Natural killer cell (primary cell): ENCODE measurements at regions not wholly inside any gene's neighbourhood (a gene's known extent, or its start where the extent isn't known, plus 50 kb on each side); places are given as distances from the start of the nearest gene placed in this dataset.
A peak's percentile ranks its signal among the peaks of the same experiment; 100 is the strongest.

ENCODE experiments used
- ATAC-seq, 3 donors: fragments of 150-1000 bp in 2 of 3; fragments of 200-7000 bp in 1 of 3; cut with Tn5 transposase; 1 replicate in 1 of 3; 2 replicates in 2 of 3; pipeline ENCODE4 v1.10.0; 2021; ENCODE audit warnings: mild to moderate bottlenecking in 2 of 3, moderate library complexity in 2 of 3
- DNase-seq, 2 donors: peaks; one replicate each; pipeline versions ENCODE4 v3.0.0 to v3.0.0-alpha.2; 2013 to 2021; ENCODE audit warnings: mixed read lengths in 1 of 2
- H3K27ac ChIP-seq: one replicate; pipeline ENCODE4 v1.5.1; 2013; ENCODE audit warnings: mild to moderate bottlenecking, low read length
- H3K27me3 ChIP-seq: one replicate; pipeline ENCODE4 v1.6.1; 2013; ENCODE audit warnings: low read length; ENCODE audit not compliant: control insufficient read depth, insufficient read depth
- H3K36me3 ChIP-seq: one replicate; pipeline ENCODE4 v1.6.1; 2013; ENCODE audit warnings: low read length; ENCODE audit not compliant: control insufficient read depth, insufficient read depth
- H3K4me1 ChIP-seq: one replicate; pipeline ENCODE4 v1.6.1; 2013; ENCODE audit warnings: low read length; ENCODE audit not compliant: control insufficient read depth, insufficient read depth
- H3K4me3 ChIP-seq: one replicate; pipeline ENCODE4 v1.5.1; 2013; ENCODE audit warnings: low read length
- H3K9me3 ChIP-seq: one replicate; pipeline ENCODE4 v1.6.1; 2013; ENCODE audit warnings: low read length; ENCODE audit not compliant: control insufficient read depth, insufficient read depth
- H3K27ac Mint-ChIP-seq, 2 donors: one replicate each; pipeline ENCODE4 v1.8.0; 2022; ENCODE audit warnings: mild to moderate bottlenecking in 2 of 2, mixed read lengths in 2 of 2, moderate library complexity in 1 of 2
- H3K27me3 Mint-ChIP-seq, 2 donors: one replicate each; pipeline ENCODE4 v1.8.0; 2022; ENCODE audit warnings: low read depth in 2 of 2, mixed read lengths in 2 of 2
- H3K36me3 Mint-ChIP-seq: one replicate; pipeline ENCODE4 v1.8.0; 2022; ENCODE audit warnings: mixed read lengths
- H3K4me1 Mint-ChIP-seq, 2 donors: one replicate each; pipeline ENCODE4 v1.8.0; 2022; ENCODE audit warnings: mixed read lengths in 2 of 2
- H3K4me3 Mint-ChIP-seq: one replicate; pipeline ENCODE4 v1.8.0; 2022; ENCODE audit warnings: mild to moderate bottlenecking, moderate library complexity, mixed read lengths
- H3K9me3 Mint-ChIP-seq, 2 donors: one replicate each; pipeline ENCODE4 v1.8.0; 2022; ENCODE audit warnings: mixed read lengths in 2 of 2
- CTCF ChIP-seq: fragments of 200-600 bp; IDR thresholded peaks from one replicate; pipeline ENCODE4 v1.8.0; 2022; ENCODE audit warnings: antibody characterized with exemption
- WGBS: methylation state at CpG from one replicate; pipeline ENCODE4 v1.1.7; 2013; ENCODE audit warnings: missing lambda C conversion rate; ENCODE audit not compliant: insufficient coverage; 5-methylcytosine and 5-hydroxymethylcytosine counted together
- intact Hi-C: fragments of 100-400 bp; cut with micrococcal nuclease; formaldehyde crosslinking; loops from one replicate; pipeline ENCODE4 v1.14.2; 2022

- DNase-seq, result no peak
These were observed 230.2 kb upstream of the ZC3H15 start for GRCh38 chr2:186255823-186256222.

GRCh38 chr2:186256540-186256939 is 229.5 kb upstream of the ZC3H15 start:
- Mint-ChIP-seq H3K27me3 (no peaks in the 10 kb centered on the region), H3K36me3 (no peaks in the 10 kb centered on the region), H3K4me3 (no peak overlapping the region), H3K4me1 (no peaks in the 10 kb centered on the region), H3K27ac (no peak overlapping the region), H3K9me3 (peaks cover 2 to 3% of the 10 kb centered on the region in 2 donors)
- DNase-seq (peak in 1 of 2 donors; percentile 2), ATAC-seq (no peak)
- no CpG with 5 or more reads among the region's 1 CpG for WGBS
- Histone ChIP-seq H3K4me1 (no peaks in the 10 kb centered on the region), H3K4me3 (no peak overlapping the region), H3K27ac (no peak overlapping the region), H3K27me3 (no peaks in the 10 kb centered on the region), H3K36me3 (no peaks in the 10 kb centered on the region), H3K9me3 (no peaks in the 10 kb centered on the region)
- no peak for TF ChIP-seq CTCF
- intact Hi-C loops, result no loop called here

More at GRCh38 chr2:186255823-186256222, 230.2 kb upstream of the ZC3H15 start:
- TF ChIP-seq CTCF, result no peak
- WGBS, result 91% methylated on average over 4 of the region's 4 CpGs
- Mint-ChIP-seq H3K36me3 (no peaks in the 10 kb centered on the region), H3K27ac (no peak overlapping the region), H3K9me3 (no peaks in the 10 kb centered on the region), H3K4me1 (no peaks in the 10 kb centered on the region), H3K4me3 (no peak overlapping the region), H3K27me3 (no peaks in the 10 kb centered on the region)
- intact Hi-C loops, result no loop called here
- Histone ChIP-seq H3K36me3 (no peaks in the 10 kb centered on the region), H3K27me3 (no peaks in the 10 kb centered on the region), H3K4me1 (no peaks in the 10 kb centered on the region), H3K9me3 (no peaks in the 10 kb centered on the region), H3K4me3 (no peak overlapping the region), H3K27ac (no peak overlapping the region)
- ATAC-seq, result no peak

GRCh38 chr2:186263673-186264250 is 222.3 kb upstream of the ZC3H15 start:
- H3K4me3 ChIP-seq, result no peak overlapping the region
- ATAC-seq (no peak), DNase-seq (no peak)
- 86% methylated on average over 3 of the region's 3 CpGs for WGBS
- Mint-ChIP-seq H3K9me3 (peaks cover 13 to 21% of the 10 kb centered on the region in 2 donors), H3K36me3 (peaks cover 14% of the 10 kb centered on the region), H3K4me1 (no peaks in the 10 kb centered on the region), H3K4me3 (no peak overlapping the region), H3K27ac (no peak overlapping the region), H3K27me3 (no peaks in the 10 kb centered on the region)
- H3K27ac ChIP-seq, result no peak overlapping the region
- no peaks in the 10 kb centered on the region for H3K4me1 ChIP-seq
- TF ChIP-seq CTCF, result no peak
- H3K36me3 ChIP-seq, result no peaks in the 10 kb centered on the region
- H3K9me3 ChIP-seq, result no peaks in the 10 kb centered on the region
- intact Hi-C loops, result no loop called here
- no peaks in the 10 kb centered on the region for H3K27me3 ChIP-seq

DNA sequence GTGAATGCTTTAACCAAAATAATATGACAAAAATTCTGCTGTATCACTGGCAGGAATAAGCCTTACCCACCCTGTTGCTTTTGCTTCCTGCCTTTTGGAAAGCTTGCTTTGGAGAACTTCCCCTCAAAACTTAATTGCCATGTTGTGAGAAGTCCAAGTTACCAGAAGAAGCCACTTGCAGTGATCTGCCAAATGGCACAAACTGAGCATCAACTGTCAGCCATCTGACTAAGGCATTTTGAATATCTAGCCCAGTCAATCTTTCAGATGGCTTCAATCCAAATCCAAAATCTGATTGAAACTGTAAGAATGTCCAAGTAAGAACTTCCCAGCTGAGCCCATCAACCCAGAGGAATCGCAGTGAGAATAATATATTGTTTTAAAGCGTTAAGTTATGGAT is 216.5 kb upstream of the ZC3H15 start:
- no peak overlapping the region for H3K27ac Mint-ChIP-seq
- DNase-seq, result no peak
- H3K36me3 ChIP-seq, result no peaks in the 10 kb centered on the region
- H3K4me1 Mint-ChIP-seq, result no peaks in the 10 kb centered on the region
- no peak for ATAC-seq
- peaks cover 20% of the 10 kb centered on the region for H3K36me3 Mint-ChIP-seq
- no peaks in the 10 kb centered on the region for H3K9me3 ChIP-seq
- H3K27ac ChIP-seq, result no peak overlapping the region
- no peak overlapping the region for H3K4me3 ChIP-seq
- no peak overlapping the region for H3K4me3 Mint-ChIP-seq
- intact Hi-C loops, result no loop called here
- H3K9me3 Mint-ChIP-seq, result peaks cover 14 to 21% of the 10 kb centered on the region in 2 donors
- WGBS, result 88% methylated on average over 2 of the region's 2 CpGs
- no peaks in the 10 kb centered on the region for H3K4me1 ChIP-seq
- no peaks in the 10 kb centered on the region for H3K27me3 Mint-ChIP-seq
- TF ChIP-seq CTCF, result no peak
- H3K27me3 ChIP-seq, result no peaks in the 10 kb centered on the region
